Hematopoietic multipotent progenitor cell treated with erythropoietin and hydrocortisone succinate and interleukin-3 and kit ligand, for 15 days (in vitro differentiated cells): ENCODE measurements at regions not wholly inside any gene's neighbourhood (a gene's known extent, or its start where the extent isn't known, plus 50 kb on each side); places are given as distances from the start of the nearest gene placed in this dataset.

ENCODE experiments used
- DNase-seq: peaks from one replicate; pipeline ENCODE4 v3.0.0-alpha.2; 2015; ENCODE audit warnings: low spot score

GRCh38 chr21:25422610-25423608 is 184.4 kb downstream of the MRPL39 start:
- no peak for DNase-seq

- DNase-seq: no peak
Measured at GRCh38 chr21:25421321-25422028, 185.8 kb downstream of the MRPL39 start.

GRCh38 chr21:25420831-25421230 is 186.4 kb downstream of the MRPL39 start:
- no peak for DNase-seq

GRCh38 chr21:25416669-25417068 is 190.6 kb downstream of the MRPL39 start:
- DNase-seq: no peak

GRCh38 chr21:25412100-25412499 is 195.2 kb downstream of the MRPL39 start:
- no peak for DNase-seq

GRCh38 chr21:25409978-25410377 is 197.3 kb downstream of the MRPL39 start:
- DNase-seq: no peak

- no peak for DNase-seq
Measured at GRCh38 chr21:25408666-25409065, 198.6 kb downstream of the MRPL39 start.

GRCh38 chr21:25406887-25407579 is 200.2 kb downstream of the MRPL39 start:
- no peak for DNase-seq

GRCh38 chr21:25405984-25406383 is 201.3 kb downstream of the MRPL39 start:
- DNase-seq: no peak

GRCh38 chr21:25402134-25402961 is 204.9 kb downstream of the MRPL39 start:
- no peak for DNase-seq

- DNase-seq: no peak
Measured at GRCh38 chr21:25400427-25400826, 206.9 kb downstream of the MRPL39 start.

GRCh38 chr21:25398630-25399029 is 208.7 kb downstream of the MRPL39 start:
- no peak for DNase-seq

- no peak for DNase-seq
Measured at GRCh38 chr21:25396135-25396711, 211.1 kb downstream of the MRPL39 start.

- no peak for DNase-seq
Measured at GRCh38 chr21:25391777-25392176, 215.5 kb downstream of the MRPL39 start.

- no peak for DNase-seq
Measured at GRCh38 chr21:25390701-25391100, 216.6 kb downstream of the MRPL39 start.

GRCh38 chr21:25387665-25388064 is 219.6 kb downstream of the MRPL39 start:
- DNase-seq: no peak

- DNase-seq: peak; percentile 14
Measured at GRCh38 chr21:25385911-25386474, 221.3 kb downstream of the MRPL39 start.

- no peak for DNase-seq
Measured at GRCh38 chr21:25385341-25385740, 221.9 kb downstream of the MRPL39 start.

GRCh38 chr21:25384782-25385181 is 222.5 kb downstream of the MRPL39 start:
- no peak for DNase-seq

- DNase-seq: no peak
Measured at GRCh38 chr21:25383545-25383944, 223.7 kb downstream of the MRPL39 start.

- no peak for DNase-seq
Measured at GRCh38 chr21:25381936-25382452, 225.3 kb downstream of the MRPL39 start.
